ENCODE measurements at regions not wholly inside any gene's neighbourhood (a gene's known extent, or its start where the extent isn't known, plus 50 kb on each side); places are given as distances from the start of the nearest gene placed in this dataset.

DNA sequence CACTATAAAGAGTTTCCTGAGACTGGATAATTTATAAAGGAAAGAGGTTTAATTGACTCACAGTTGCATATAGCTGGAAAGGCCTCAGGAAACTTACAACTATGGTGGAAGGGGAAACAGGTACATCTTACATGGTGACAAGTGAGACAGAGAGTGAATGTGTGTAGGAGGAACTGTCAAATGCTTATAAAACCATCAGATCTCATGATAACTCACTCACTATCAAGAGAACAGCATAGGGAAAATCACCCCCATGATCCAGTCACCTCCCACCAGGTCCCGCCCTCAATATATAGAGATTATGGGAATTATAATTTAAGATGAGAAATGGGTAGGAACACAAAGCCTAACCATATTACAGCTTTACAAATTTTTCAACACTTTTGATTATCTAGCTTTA, 266.0 kb downstream of the DTHD1 start:
- Histone ChIP-seq H3K4me1 (ENCODE audit: insufficient read depth, low read length) (peaks cover 17% of the 10 kb centered on the region), H3K36me3 (ENCODE audit: insufficient read depth, low read length) (no peaks in the 10 kb centered on the region), H3K4me3 (ENCODE audit: low read length) (no peak overlapping the region), H3K27me3 (ENCODE audit: insufficient read depth, low read length) (no peaks in the 10 kb centered on the region), H3K27ac (ENCODE audit: low read depth, low read length) (no peak overlapping the region), H3K9ac (ENCODE audit: low read depth, low read length) (no peak overlapping the region), H3K9me3 (ENCODE audit: insufficient read depth, low read depth, low read length) (no peaks in the 10 kb centered on the region)
- WGBS = no CpG with 5 or more reads among the region's 1 CpG

DNA sequence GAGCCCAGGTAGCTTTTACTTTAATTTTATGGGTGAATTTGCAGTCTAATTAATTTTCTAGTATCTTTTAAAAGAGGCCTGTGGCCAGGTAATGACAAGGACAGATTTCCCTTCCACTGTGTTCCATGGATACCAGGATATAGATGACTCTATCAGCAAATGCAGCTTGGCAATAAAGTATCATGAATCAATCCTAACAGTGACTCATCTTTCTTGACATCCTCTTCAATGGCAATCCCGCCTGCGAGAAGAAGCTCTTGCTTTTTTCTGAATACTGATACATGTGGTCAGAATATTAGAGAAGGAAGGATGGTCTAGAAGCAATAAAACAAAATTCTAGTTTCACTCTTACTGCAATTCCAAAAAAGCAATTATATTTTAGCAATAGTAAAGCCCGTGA, 267.8 kb downstream of the DTHD1 start:
- no peaks in the 10 kb centered on the region for H3K36me3 ChIP-seq (ENCODE audit: insufficient read depth, low read length)
- no peaks in the 10 kb centered on the region for H3K9me3 ChIP-seq (ENCODE audit: insufficient read depth, low read depth, low read length)
- H3K4me1 ChIP-seq (ENCODE audit: insufficient read depth, low read length) = peaks cover 17% of the 10 kb centered on the region
- no peak overlapping the region for H3K4me3 ChIP-seq (ENCODE audit: low read length)
- WGBS = 88% methylated on average over 3 of the region's 3 CpGs
- no peaks in the 10 kb centered on the region for H3K27me3 ChIP-seq (ENCODE audit: insufficient read depth, low read length)
- H3K27ac ChIP-seq (ENCODE audit: low read depth, low read length) = no peak overlapping the region
- H3K9ac ChIP-seq (ENCODE audit: low read depth, low read length) = no peak overlapping the region

DNA sequence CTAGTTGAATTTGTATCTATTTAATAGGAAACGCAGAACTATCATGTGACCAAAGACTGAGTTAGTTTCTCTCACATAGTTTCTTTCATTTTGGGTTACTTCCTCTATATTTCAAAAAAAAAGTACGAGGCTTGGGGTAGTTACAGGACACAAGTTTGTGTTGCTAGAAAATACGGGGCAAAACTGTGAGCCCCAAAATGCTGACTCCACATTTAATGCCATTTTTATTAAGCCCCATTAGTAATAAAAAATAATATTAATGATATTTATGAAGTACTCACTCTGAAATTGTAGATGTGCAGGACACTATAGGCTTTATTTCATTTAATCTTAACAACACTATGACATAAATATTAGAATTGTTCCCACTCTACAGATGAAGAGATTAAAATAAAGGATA, 268.6 kb downstream of the DTHD1 start:
- Histone ChIP-seq H3K27me3 (ENCODE audit: insufficient read depth, low read length) (no peaks in the 10 kb centered on the region), H3K36me3 (ENCODE audit: insufficient read depth, low read length) (no peaks in the 10 kb centered on the region), H3K4me3 (ENCODE audit: low read length) (no peak overlapping the region), H3K9me3 (ENCODE audit: insufficient read depth, low read depth, low read length) (no peaks in the 10 kb centered on the region), H3K9ac (ENCODE audit: low read depth, low read length) (no peak overlapping the region), H3K27ac (ENCODE audit: low read depth, low read length) (no peak overlapping the region), H3K4me1 (ENCODE audit: insufficient read depth, low read length) (peaks cover 17% of the 10 kb centered on the region)
- WGBS = 100% methylated on average over 3 of the region's 3 CpGs

DNA sequence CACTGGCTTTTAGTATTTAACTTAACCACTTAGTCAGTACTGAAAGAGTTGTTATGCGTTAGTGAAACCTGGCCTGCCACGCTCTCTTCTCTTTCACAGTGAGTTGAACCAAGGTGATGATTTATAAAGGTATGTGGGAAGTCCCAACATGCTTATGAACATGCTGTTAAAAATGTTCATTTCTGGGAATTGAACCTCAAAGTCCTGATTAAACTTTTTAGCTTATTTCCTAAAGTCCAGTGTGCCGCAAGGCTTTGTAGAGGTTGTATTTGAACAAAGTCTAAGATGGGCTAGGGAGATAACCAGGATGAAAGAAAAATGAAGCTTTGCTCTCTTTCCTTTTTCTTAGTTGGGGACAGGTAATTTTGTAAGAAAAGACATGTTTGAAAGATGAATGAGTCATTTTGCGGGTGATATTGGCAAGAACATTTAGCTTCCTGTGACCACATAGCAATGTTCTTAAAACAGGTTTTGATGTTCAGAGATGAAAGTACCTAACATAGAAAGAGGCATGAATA, 270.3 kb downstream of the DTHD1 start:
- H3K27me3 ChIP-seq (ENCODE audit: insufficient read depth, low read length) = no peaks in the 10 kb centered on the region
- peak overlapping the region; percentile 87; the same call in 1 of the 2 replicates for H3K27ac ChIP-seq (ENCODE audit: low read depth, low read length)
- WGBS = 72% methylated on average over 4 of the region's 4 CpGs
- no peak overlapping the region for H3K4me3 ChIP-seq (ENCODE audit: low read length)
- no peaks in the 10 kb centered on the region for H3K36me3 ChIP-seq (ENCODE audit: insufficient read depth, low read length)
- H3K9me3 ChIP-seq (ENCODE audit: insufficient read depth, low read depth, low read length) = no peaks in the 10 kb centered on the region
- H3K4me1 ChIP-seq (ENCODE audit: insufficient read depth, low read length) = peaks cover 23% of the 10 kb centered on the region
- H3K9ac ChIP-seq (ENCODE audit: low read depth, low read length) = no peak overlapping the region

DNA sequence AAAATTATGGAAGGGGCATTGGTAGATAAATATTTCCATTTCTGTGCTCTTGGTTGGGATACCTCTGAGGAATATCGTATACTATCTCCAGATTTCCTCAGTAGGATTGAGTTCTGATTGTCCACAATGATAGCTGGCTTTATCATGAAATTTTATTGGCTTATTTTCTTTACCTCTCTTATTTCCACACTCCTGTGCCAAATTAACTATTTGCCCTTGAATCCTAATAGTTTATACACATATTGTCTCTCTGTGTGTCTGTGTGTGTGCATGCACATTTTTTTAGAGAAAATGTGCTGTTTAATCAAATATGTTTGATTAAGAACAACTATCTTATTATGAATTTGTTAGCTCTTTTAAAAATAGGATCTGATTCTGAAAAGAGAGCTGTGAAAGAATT, 271.6 kb downstream of the DTHD1 start:
- H3K27me3 ChIP-seq (ENCODE audit: insufficient read depth, low read length) = no peaks in the 10 kb centered on the region
- no peak overlapping the region for H3K9ac ChIP-seq (ENCODE audit: low read depth, low read length)
- WGBS = 100% methylated on average over 1 of the region's 1 CpG
- H3K9me3 ChIP-seq (ENCODE audit: insufficient read depth, low read depth, low read length) = no peaks in the 10 kb centered on the region
- H3K36me3 ChIP-seq (ENCODE audit: insufficient read depth, low read length) = no peaks in the 10 kb centered on the region
- H3K4me1 ChIP-seq (ENCODE audit: insufficient read depth, low read length) = peaks cover 28% of the 10 kb centered on the region
- no peak overlapping the region for H3K27ac ChIP-seq (ENCODE audit: low read depth, low read length)
- H3K4me3 ChIP-seq (ENCODE audit: low read length) = no peak overlapping the region

DNA sequence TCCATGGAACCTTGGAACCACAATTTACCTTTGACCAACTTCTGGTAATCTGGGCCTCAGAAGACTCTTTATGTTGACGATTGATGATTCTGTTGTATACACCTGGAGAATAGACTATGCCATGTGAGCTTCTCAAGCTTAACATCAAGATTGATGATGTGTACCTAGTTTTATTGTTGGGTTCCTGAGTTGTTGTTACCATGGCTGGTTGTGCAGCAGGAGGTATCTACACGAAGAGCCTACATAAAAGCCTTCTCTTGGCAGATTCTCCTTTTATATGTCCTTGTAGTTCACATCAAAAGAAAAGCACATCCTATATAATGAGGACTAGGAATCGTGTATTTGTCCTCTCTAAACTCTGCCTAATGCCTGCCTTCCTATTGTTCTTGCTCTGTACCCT, 272.0 kb downstream of the DTHD1 start:
- peaks cover 28% of the 10 kb centered on the region for H3K4me1 ChIP-seq (ENCODE audit: insufficient read depth, low read length)
- H3K9ac ChIP-seq (ENCODE audit: low read depth, low read length) = no peak overlapping the region
- no peaks in the 10 kb centered on the region for H3K9me3 ChIP-seq (ENCODE audit: insufficient read depth, low read depth, low read length)
- H3K27me3 ChIP-seq (ENCODE audit: insufficient read depth, low read length) = no peaks in the 10 kb centered on the region
- no peak overlapping the region for H3K27ac ChIP-seq (ENCODE audit: low read depth, low read length)
- H3K36me3 ChIP-seq (ENCODE audit: insufficient read depth, low read length) = no peaks in the 10 kb centered on the region
- H3K4me3 ChIP-seq (ENCODE audit: low read length) = no peak overlapping the region
- WGBS = 94% methylated on average over 3 of the region's 3 CpGs

DNA sequence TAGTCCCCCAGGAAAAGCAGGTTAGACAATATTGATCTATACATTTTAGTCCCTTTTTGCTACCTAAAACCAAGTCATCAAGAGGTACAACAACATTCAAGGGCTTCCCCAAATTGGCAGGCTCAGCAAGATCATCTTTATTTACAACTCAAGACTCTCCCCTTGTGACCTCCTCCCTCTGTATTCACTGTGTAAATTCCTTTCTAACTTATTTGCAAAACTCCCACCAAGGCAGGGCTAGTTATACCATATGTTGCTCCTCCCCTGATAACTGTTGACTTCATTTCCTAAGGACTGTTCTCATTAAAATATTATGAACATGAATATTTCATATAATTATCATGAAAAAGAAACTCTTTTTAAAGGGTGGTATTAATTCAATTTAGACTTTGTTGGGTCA, 275.6 kb downstream of the DTHD1 start:
- no peak overlapping the region for H3K27ac ChIP-seq (ENCODE audit: low read depth, low read length)
- H3K4me3 ChIP-seq (ENCODE audit: low read length) = no peak overlapping the region
- H3K4me1 ChIP-seq (ENCODE audit: insufficient read depth, low read length) = peaks cover 14% of the 10 kb centered on the region
- H3K36me3 ChIP-seq (ENCODE audit: insufficient read depth, low read length) = no peaks in the 10 kb centered on the region
- no peaks in the 10 kb centered on the region for H3K9me3 ChIP-seq (ENCODE audit: insufficient read depth, low read depth, low read length)
- H3K27me3 ChIP-seq (ENCODE audit: insufficient read depth, low read length) = no peaks in the 10 kb centered on the region
- no peak overlapping the region for H3K9ac ChIP-seq (ENCODE audit: low read depth, low read length)

DNA sequence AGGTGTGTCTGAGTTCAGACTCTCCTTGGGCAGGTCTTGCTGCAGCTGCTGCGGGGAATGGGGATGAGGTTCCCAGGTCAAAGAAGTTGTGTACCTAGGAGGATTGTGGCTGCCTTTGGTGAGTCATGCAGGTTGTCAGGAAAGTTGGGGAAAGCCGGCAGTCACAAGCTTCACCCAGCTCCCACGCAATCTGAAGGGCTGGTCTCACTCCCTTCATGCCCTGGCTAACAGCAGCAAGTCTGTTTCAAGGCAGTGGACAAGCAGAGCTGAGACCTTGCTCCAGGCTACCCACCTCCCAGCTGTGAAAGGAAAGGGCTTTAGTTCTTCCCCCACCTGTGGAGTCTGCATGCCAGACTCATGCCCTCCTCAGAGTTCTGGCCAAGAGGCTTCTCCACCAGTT, 287.2 kb downstream of the DTHD1 start:
- Histone ChIP-seq H3K36me3 (ENCODE audit: insufficient read depth, low read length) (no peaks in the 10 kb centered on the region), H3K9me3 (ENCODE audit: insufficient read depth, low read depth, low read length) (no peaks in the 10 kb centered on the region), H3K4me1 (ENCODE audit: insufficient read depth, low read length) (no peaks in the 10 kb centered on the region), H3K9ac (ENCODE audit: low read depth, low read length) (no peak overlapping the region), H3K27ac (ENCODE audit: low read depth, low read length) (no peak overlapping the region), H3K4me3 (ENCODE audit: low read length) (no peak overlapping the region), H3K27me3 (ENCODE audit: insufficient read depth, low read length) (no peaks in the 10 kb centered on the region)
- 80% methylated on average over 3 of the region's 3 CpGs for WGBS

DNA sequence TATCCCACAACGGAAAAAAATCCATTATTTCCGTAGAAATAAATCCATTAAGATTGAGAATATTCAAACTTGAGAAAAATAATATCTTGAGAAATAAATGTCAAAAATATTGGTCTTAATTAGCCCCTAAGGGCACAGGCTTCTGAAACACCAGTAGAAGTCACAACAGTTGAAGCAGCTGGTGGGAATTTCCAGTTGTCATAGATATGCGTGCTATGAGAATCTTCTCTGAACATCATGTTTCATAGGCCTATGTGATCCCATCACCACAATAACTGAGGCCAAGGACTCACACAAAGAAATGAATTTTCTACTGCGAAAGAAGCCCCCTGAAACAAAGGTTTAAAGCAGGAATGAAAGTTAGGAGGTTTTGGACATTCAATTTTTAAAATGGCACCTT, 292.0 kb downstream of the DTHD1 start:
- no peaks in the 10 kb centered on the region for H3K4me1 ChIP-seq (ENCODE audit: insufficient read depth, low read length)
- H3K27me3 ChIP-seq (ENCODE audit: insufficient read depth, low read length) = no peaks in the 10 kb centered on the region
- no peak overlapping the region for H3K4me3 ChIP-seq (ENCODE audit: low read length)
- no peaks in the 10 kb centered on the region for H3K36me3 ChIP-seq (ENCODE audit: insufficient read depth, low read length)
- H3K9ac ChIP-seq (ENCODE audit: low read depth, low read length) = no peak overlapping the region
- no peak overlapping the region for H3K27ac ChIP-seq (ENCODE audit: low read depth, low read length)
- 97% methylated on average over 2 of the region's 4 CpGs for WGBS
- peaks cover 4% of the 10 kb centered on the region; the same call in 1 of the 2 replicates for H3K9me3 ChIP-seq (ENCODE audit: insufficient read depth, low read depth, low read length)

DNA sequence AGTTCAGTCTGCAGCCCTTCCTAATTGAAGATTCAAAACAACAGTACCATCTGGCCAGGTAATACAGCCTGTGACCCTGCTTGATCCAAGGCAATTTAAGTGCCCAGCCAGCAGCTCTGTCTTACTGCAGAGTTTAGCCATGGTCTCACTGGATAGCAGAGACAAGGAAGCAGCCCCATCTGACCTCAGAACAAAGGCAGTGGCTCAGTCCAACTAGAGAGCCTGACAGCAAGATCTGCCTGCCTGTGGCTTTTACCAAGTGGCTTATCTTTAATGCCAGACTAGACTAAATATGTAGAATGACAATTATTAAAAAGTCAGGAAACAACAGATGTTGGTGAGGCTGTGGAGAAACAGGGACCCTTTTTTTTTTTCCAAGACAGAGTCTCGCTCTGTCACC, 293.4 kb downstream of the DTHD1 start:
- no peaks in the 10 kb centered on the region for H3K4me1 ChIP-seq (ENCODE audit: insufficient read depth, low read length)
- H3K9me3 ChIP-seq (ENCODE audit: insufficient read depth, low read depth, low read length) = peaks cover 4% of the 10 kb centered on the region; the same call in 1 of the 2 replicates
- 100% methylated on average over 1 of the region's 1 CpG for WGBS
- no peak overlapping the region for H3K4me3 ChIP-seq (ENCODE audit: low read length)
- no peak overlapping the region for H3K9ac ChIP-seq (ENCODE audit: low read depth, low read length)
- no peak overlapping the region for H3K27ac ChIP-seq (ENCODE audit: low read depth, low read length)
- H3K27me3 ChIP-seq (ENCODE audit: insufficient read depth, low read length) = no peaks in the 10 kb centered on the region
- H3K36me3 ChIP-seq (ENCODE audit: insufficient read depth, low read length) = no peaks in the 10 kb centered on the region

DNA sequence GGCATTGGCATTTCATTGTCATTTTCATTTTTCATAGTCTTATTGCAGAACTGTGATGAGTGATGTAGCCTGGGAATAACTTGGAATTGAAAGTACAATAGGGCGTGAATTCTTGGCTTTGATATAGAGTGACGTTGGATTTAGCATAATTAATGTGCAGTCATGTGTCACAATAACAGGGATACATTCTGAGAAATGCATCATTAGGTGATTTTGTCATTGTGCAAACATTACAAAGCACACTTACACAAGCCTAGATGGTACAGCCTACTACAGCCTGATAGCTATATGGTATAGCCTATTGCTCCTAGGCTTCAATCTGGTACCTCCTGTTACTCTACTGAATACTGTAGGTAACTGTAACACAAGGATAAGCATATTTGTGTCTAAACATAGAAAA, 300.8 kb downstream of the DTHD1 start:
- Histone ChIP-seq H3K27me3 (ENCODE audit: insufficient read depth, low read length) (no peaks in the 10 kb centered on the region), H3K4me1 (ENCODE audit: insufficient read depth, low read length) (no peaks in the 10 kb centered on the region), H3K9me3 (ENCODE audit: insufficient read depth, low read depth, low read length) (peaks cover 8% of the 10 kb centered on the region), H3K4me3 (ENCODE audit: low read length) (no peak overlapping the region), H3K27ac (ENCODE audit: low read depth, low read length) (no peak overlapping the region), H3K9ac (ENCODE audit: low read depth, low read length) (no peak overlapping the region), H3K36me3 (ENCODE audit: insufficient read depth, low read length) (no peaks in the 10 kb centered on the region)
- 96% methylated on average over 2 of the region's 2 CpGs for WGBS

DNA sequence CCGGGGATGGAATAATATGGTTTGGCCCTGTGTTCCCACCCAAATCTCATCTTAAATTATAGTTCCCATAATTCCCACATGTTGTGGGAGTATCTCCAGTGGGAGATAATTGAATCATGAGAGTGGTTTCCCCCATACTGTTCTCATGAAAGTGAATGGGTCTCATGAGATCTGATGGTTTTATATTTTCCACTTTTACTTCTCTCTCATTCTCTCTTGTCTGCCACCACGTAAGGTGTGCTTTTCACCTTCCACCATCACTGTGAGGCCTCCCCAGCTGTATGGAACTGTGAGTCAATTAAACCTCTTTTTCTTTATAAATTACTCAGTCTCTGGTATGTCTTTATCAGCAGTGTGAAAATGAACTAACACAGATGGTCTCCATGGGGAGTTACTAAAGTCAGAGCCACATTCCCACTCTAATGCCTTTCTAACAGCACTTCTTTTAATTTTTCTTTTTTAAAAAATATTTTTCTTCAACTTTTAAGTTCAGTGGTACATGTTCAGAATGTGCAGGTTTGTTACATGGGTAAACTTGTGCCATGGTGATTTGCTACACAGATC, 306.6 kb downstream of the DTHD1 start:
- Histone ChIP-seq H3K27ac (ENCODE audit: low read depth, low read length) (no peak overlapping the region), H3K27me3 (ENCODE audit: insufficient read depth, low read length) (no peaks in the 10 kb centered on the region), H3K9ac (ENCODE audit: low read depth, low read length) (no peak overlapping the region), H3K9me3 (ENCODE audit: insufficient read depth, low read depth, low read length) (peaks cover 15% of the 10 kb centered on the region), H3K4me1 (ENCODE audit: insufficient read depth, low read length) (no peaks in the 10 kb centered on the region), H3K36me3 (ENCODE audit: insufficient read depth, low read length) (no peaks in the 10 kb centered on the region), H3K4me3 (ENCODE audit: low read length) (no peak overlapping the region)
- WGBS = 94% methylated on average over 2 of the region's 2 CpGs

All from HUES64 (cell line).